ENCODE measurements at regions not wholly inside any gene's neighbourhood (a gene's known extent, or its start where the extent isn't known, plus 50 kb on each side); places are given as distances from the start of the nearest gene placed in this dataset.

DNA sequence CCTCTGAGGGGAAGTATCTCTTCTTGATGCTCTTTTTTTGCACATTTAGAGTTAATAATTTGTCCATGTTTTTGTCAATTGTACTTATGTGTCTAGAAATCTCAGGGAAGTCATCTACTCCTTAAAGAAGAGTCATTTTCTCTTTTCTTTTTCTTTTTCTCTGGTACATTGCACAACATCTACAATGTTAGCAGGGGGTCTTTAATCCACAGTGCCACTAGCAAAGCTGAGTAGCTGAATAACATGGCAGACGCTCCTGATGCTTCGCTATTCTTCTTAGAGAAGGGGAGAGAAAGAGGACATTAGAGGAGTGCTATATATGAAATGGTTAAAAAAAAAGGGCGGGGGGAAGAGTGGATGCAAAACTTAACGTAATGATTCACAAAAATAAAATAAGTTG is 399.6 kb upstream of the CWC22 start:
- Histone ChIP-seq H3K36me3 (ENCODE audit: insufficient read depth, low read length) (no peaks in the 10 kb centered on the region), H3K9ac (ENCODE audit: low read length) (no peak overlapping the region), H3F3A (ENCODE audit: insufficient read depth, low read length, poor library complexity, severe bottlenecking) (no peaks in the 10 kb centered on the region), H3K27ac (ENCODE audit: low read length) (no peak overlapping the region), H3K9me3 (ENCODE audit: low read length) (no peaks in the 10 kb centered on the region), H3K4me2 (ENCODE audit: low read length) (no peak overlapping the region), H3K4me3 (ENCODE audit: low read length) (no peak overlapping the region), H2AFZ (ENCODE audit: low read depth, low read length) (no peak overlapping the region), H3K9me2 (ENCODE audit: insufficient read depth, low read length) (no peaks in the 10 kb centered on the region), H4K20me1 (ENCODE audit: insufficient read depth) (no peaks in the 10 kb centered on the region), H3K79me2 (replicated peaks; ENCODE audit: insufficient read depth, low read length) (no peaks in the 10 kb centered on the region), H3K27me3 (ENCODE audit: insufficient read depth, low read depth, low read length) (no peaks in the 10 kb centered on the region)
- TF ChIP-seq EZH2 (IDR thresholded peaks at IDR 0.05; ENCODE audit: borderline replicate concordance, insufficient read depth, low read length, poor library complexity, severe bottlenecking) = no peak
- TF ChIP-seq EP300 (conservative IDR thresholded peaks at IDR 0.05; ENCODE audit: poor library complexity, severe bottlenecking) = no peak
- no peak for TF ChIP-seq SMC3 (conservative IDR thresholded peaks at IDR 0.05; ENCODE audit: poor library complexity)

DNA sequence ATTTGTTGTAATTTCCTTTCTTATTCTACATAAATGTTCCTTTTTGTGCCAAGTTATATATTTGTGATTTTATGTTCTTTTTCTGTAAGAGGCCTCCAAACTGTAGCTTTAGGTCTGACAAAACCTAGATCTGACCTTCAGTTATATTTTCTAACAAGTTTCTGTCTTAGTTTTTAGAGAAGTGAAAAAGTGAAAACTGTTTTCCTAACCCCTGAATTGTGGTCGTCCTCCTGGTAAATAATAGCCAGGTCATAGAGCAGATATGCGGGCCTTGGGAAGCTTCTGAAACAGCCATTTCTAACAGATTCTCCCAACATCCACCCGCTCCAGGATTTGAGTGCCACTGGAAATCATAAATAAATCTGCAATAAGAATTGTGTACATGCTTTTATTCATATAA is 398.4 kb upstream of the CWC22 start:
- H3K9me2 ChIP-seq (ENCODE audit: insufficient read depth, low read length) = no peaks in the 10 kb centered on the region
- H3K27ac ChIP-seq (ENCODE audit: low read length) = no peak overlapping the region
- H4K20me1 ChIP-seq (ENCODE audit: insufficient read depth) = no peaks in the 10 kb centered on the region
- no peaks in the 10 kb centered on the region for H3K36me3 ChIP-seq (ENCODE audit: insufficient read depth, low read length)
- H3K79me2 ChIP-seq (replicated peaks; ENCODE audit: insufficient read depth, low read length) = no peaks in the 10 kb centered on the region
- H3K4me2 ChIP-seq (ENCODE audit: low read length) = no peak overlapping the region
- no peak overlapping the region for H3K4me3 ChIP-seq (ENCODE audit: low read length)
- no peaks in the 10 kb centered on the region for H3K9me3 ChIP-seq (ENCODE audit: low read length)
- H3F3A ChIP-seq (ENCODE audit: insufficient read depth, low read length, poor library complexity, severe bottlenecking) = no peaks in the 10 kb centered on the region
- TF ChIP-seq EZH2 (IDR thresholded peaks at IDR 0.05; ENCODE audit: borderline replicate concordance, insufficient read depth, low read length, poor library complexity, severe bottlenecking) = no peak
- no peak for TF ChIP-seq SMC3 (conservative IDR thresholded peaks at IDR 0.05; ENCODE audit: poor library complexity)
- TF ChIP-seq, protein P1, sequence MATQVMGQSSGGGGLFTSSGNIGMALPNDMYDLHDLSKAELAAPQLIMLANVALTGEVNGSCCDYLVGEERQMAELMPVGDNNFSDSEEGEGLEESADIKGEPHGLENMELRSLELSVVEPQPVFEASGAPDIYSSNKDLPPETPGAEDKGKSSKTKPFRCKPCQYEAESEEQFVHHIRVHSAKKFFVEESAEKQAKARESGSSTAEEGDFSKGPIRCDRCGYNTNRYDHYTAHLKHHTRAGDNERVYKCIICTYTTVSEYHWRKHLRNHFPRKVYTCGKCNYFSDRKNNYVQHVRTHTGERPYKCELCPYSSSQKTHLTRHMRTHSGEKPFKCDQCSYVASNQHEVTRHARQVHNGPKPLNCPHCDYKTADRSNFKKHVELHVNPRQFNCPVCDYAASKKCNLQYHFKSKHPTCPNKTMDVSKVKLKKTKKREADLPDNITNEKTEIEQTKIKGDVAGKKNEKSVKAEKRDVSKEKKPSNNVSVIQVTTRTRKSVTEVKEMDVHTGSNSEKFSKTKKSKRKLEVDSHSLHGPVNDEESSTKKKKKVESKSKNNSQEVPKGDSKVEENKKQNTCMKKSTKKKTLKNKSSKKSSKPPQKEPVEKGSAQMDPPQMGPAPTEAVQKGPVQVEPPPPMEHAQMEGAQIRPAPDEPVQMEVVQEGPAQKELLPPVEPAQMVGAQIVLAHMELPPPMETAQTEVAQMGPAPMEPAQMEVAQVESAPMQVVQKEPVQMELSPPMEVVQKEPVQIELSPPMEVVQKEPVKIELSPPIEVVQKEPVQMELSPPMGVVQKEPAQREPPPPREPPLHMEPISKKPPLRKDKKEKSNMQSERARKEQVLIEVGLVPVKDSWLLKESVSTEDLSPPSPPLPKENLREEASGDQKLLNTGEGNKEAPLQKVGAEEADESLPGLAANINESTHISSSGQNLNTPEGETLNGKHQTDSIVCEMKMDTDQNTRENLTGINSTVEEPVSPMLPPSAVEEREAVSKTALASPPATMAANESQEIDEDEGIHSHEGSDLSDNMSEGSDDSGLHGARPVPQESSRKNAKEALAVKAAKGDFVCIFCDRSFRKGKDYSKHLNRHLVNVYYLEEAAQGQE (IDR thresholded peaks at IDR 0.05; ENCODE audit: borderline replicate concordance) = no peak
- no peak for TF ChIP-seq EP300 (conservative IDR thresholded peaks at IDR 0.05; ENCODE audit: poor library complexity, severe bottlenecking)
- H3K27me3 ChIP-seq (ENCODE audit: insufficient read depth, low read depth, low read length) = no peaks in the 10 kb centered on the region
- H3K9ac ChIP-seq (ENCODE audit: low read length) = no peak overlapping the region
- no peak overlapping the region for H2AFZ ChIP-seq (ENCODE audit: low read depth, low read length)

DNA sequence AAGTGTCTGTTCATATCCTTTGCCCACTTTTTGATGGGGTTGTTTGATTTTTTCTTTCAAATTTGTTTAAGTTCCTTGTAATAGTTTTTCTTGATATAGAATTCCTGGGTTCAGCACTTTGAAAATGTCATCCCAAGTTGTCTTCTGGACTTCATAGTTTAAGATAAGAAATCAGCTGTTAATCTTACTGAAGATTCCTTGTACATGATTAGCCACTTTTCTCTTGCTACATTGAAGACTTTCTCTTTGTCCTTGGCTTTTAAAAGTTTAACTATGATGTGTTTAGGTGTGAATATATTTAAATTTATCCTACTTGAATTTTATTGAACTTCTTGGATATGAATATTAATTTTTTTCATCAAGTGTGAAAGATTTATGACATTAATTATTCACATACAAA is 387.2 kb upstream of the CWC22 start:
- Histone ChIP-seq H3K27ac (ENCODE audit: low read length) (no peak overlapping the region), H3K36me3 (ENCODE audit: insufficient read depth, low read length) (no peaks in the 10 kb centered on the region)

More for the DNA sequence above, 387.2 kb upstream of the CWC22 start:
- TF ChIP-seq, protein P1 (IDR thresholded peaks at IDR 0.05; ENCODE audit: borderline replicate concordance) = no peak
- TF ChIP-seq POLR2AphosphoS5 (IDR thresholded peaks at IDR 0.05) (no peak), SMC3 (conservative IDR thresholded peaks at IDR 0.05; ENCODE audit: poor library complexity) (no peak)
- Histone ChIP-seq H3K27me3 (ENCODE audit: insufficient read depth, low read depth, low read length) (no peaks in the 10 kb centered on the region), H4K20me1 (ENCODE audit: insufficient read depth) (no peaks in the 10 kb centered on the region), H2AFZ (ENCODE audit: low read depth, low read length) (no peak overlapping the region), H3K9ac (ENCODE audit: low read length) (no peak overlapping the region), H3K4me3 (ENCODE audit: low read length) (no peak overlapping the region), H3K79me2 (replicated peaks; ENCODE audit: insufficient read depth, low read length) (no peaks in the 10 kb centered on the region), H3K9me2 (ENCODE audit: insufficient read depth, low read length) (no peaks in the 10 kb centered on the region), H3F3A (ENCODE audit: insufficient read depth, low read length, poor library complexity, severe bottlenecking) (no peaks in the 10 kb centered on the region), H3K4me2 (ENCODE audit: low read length) (no peak overlapping the region), H3K9me3 (ENCODE audit: low read length) (no peaks in the 10 kb centered on the region)

Measured in neural cell (in vitro differentiated cells).